Spinal cord (tissue), 9 donors: ENCODE measurements at regions not wholly inside any gene's neighbourhood (a gene's known extent, or its start where the extent isn't known, plus 50 kb on each side); places are given as distances from the start of the nearest gene placed in this dataset.
"Not testable (repeated sequence)": the region's sequence is repeated elsewhere in the genome, so short reads cannot be mapped to it uniquely, and the experiment has no call there.

Experiments
- DNase-seq, 6 donors: peaks; one replicate each; pipeline versions ENCODE4 v3.0.0 to v3.0.0-alpha.2; 2013 to 2015; ENCODE audit warnings: low spot score in 6 of 6, low read depth in 4 of 6
- H3K27ac ChIP-seq: one replicate; pipeline ENCODE4 v1.5.1; 2013; ENCODE audit warnings: low read depth, low read length, control low read depth
- H3K27me3 ChIP-seq: one replicate; pipeline ENCODE4 v1.6.1; 2013; ENCODE audit warnings: low read length; ENCODE audit not compliant: control insufficient read depth, insufficient read depth
- H3K36me3 ChIP-seq: one replicate; pipeline ENCODE4 v1.6.1; 2013; ENCODE audit warnings: low read length; ENCODE audit not compliant: control insufficient read depth, insufficient read depth
- H3K4me1 ChIP-seq: one replicate; pipeline ENCODE4 v1.6.1; 2013; ENCODE audit warnings: low read length; ENCODE audit not compliant: control insufficient read depth, insufficient read depth
- H3K4me3 ChIP-seq: one replicate; pipeline ENCODE4 v1.5.1; 2013; ENCODE audit warnings: low read depth, low read length, control low read depth
- H3K9me3 ChIP-seq: one replicate; pipeline ENCODE4 v1.6.1; 2013; ENCODE audit warnings: low read length; ENCODE audit not compliant: control insufficient read depth, insufficient read depth
- WGBS: methylation state at CpG from one replicate; pipeline ENCODE4 v1.1.5; 2013; ENCODE audit warnings: missing lambda C conversion rate; ENCODE audit not compliant: insufficient coverage; 5-methylcytosine and 5-hydroxymethylcytosine counted together
- donor health status: healthy.

DNA sequence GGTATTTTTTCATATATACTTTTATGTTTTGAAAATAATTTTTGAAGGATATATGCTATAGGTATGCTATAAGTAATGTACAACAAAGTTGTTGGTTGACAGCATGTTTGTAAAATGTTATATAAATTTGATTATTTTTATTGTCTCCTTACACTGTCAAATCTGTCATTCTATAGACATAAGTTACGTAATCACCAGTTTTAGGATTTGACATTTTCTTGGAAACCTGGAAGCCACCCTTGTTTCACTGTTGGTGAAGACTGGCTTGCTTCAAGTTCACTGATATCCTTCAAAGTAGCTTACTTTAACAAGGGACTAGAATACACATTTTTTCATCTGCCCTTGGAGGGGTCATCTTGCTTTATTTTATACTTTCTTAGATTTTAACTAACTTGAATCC is 1288.6 kb upstream of the EYS start:
- DNase-seq: no peak
- Histone ChIP-seq H3K27me3 (no peaks in the 10 kb centered on the region), H3K9me3 (no peaks in the 10 kb centered on the region), H3K27ac (no peak overlapping the region), H3K36me3 (no peaks in the 10 kb centered on the region), H3K4me3 (no peak overlapping the region), H3K4me1 (no peaks in the 10 kb centered on the region)
- WGBS: no CpG with 5 or more reads among the region's 1 CpG

DNA sequence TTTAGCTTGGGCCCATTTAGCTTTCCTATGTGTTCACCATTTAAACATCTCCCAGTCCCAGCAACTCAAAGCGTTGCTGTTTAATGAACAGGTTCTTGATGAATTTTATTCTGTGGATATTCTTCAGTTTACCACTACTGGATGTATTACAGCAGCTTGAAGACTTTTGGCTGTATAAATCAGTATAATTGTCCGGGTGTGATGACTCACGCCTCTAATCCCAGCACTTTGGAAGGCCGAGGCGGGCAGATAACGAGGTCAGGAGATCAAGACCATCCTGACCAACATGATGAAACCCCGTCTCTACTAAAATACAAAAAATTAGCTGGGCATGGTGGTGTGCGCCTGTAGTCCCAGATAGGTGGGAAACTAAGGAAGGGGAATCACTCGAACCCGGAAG is 1286.7 kb upstream of the EYS start:
- not testable (repeated sequence) for DNase-seq, H3K27me3 ChIP-seq
- WGBS: no CpG with 5 or more reads among the region's 10 CpGs

DNA sequence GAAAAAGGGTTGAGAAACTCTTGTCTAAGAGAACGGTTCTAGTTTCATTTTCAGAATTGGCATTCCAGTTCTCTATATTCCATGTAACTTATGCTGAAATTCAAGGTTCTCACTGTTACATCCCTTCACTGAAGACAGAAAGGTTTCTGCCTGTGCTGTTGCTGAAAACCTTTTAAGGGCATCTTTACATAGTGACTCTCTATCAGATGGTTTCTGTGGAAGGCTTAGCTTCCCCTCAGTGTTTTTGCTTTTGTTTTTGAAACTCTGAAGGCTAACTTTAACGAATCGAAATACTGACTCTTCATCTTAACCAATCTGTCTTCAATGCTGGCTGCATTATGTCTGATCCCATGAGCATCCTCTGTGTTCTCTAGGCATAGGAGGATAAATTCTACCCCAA is 1286.2 kb upstream of the EYS start:
- DNase-seq: no peak
- Histone ChIP-seq H3K27me3 (no peaks in the 10 kb centered on the region), H3K36me3 (no peaks in the 10 kb centered on the region), H3K4me3 (no peak overlapping the region), H3K27ac (no peak overlapping the region), H3K9me3 (peaks cover 4% of the 10 kb centered on the region), H3K4me1 (no peaks in the 10 kb centered on the region)
- no CpG with 5 or more reads among the region's 3 CpGs for WGBS

More for the DNA sequence above, 1286.7 kb upstream of the EYS start:
- not testable (repeated sequence) for H3K36me3 ChIP-seq, H3K4me1 ChIP-seq, H3K27ac ChIP-seq, H3K4me3 ChIP-seq, H3K9me3 ChIP-seq

DNA sequence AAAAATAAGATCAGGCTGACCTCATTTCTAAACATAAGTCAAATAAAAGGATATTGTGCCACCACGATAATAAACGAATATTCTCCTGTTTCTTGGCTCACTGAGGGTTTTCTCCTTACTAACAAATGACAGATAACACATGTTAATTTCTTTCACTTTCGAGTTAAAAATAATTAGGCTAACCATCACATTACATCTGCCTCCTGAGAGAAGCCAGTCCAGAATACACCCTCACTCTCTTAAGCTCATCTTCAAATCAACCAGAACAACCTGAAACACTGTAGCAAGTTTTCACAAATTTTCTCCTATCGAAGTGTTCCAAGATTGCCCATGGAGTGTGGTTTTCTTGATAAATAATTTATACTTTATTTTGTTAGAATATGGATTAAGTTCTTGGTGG is 1285.6 kb upstream of the EYS start:
- WGBS: 89% methylated on average over 3 of the region's 4 CpGs
- Histone ChIP-seq H3K4me1 (no peaks in the 10 kb centered on the region), H3K27me3 (no peaks in the 10 kb centered on the region), H3K9me3 (peaks cover 4% of the 10 kb centered on the region), H3K4me3 (no peak overlapping the region), H3K36me3 (no peaks in the 10 kb centered on the region), H3K27ac (no peak overlapping the region)
- DNase-seq: no peak

DNA sequence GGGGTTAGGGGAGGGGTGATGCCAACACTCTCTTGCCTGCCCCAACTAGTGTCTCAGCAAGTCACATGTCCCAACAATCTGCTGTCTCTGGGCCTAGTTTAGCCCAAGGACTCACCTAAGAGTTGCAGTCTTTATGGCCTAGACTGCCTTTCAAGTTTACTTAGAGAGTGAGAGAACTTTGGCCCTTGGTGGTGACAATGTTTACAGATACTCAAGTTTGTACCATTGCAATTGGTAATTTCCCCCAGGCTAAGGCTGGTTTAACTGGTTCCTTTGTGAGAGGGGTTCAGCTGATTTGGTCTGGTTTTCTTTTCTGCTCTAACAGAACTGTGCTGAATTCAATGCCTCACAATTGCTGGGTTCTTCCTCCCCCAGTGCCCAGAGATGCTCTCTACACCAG is 1279.9 kb upstream of the EYS start:
- H3K4me1 ChIP-seq: no peaks in the 10 kb centered on the region
- no peak for DNase-seq
- no peak overlapping the region for H3K4me3 ChIP-seq
- no peak overlapping the region for H3K27ac ChIP-seq
- H3K9me3 ChIP-seq: peaks cover 4% of the 10 kb centered on the region
- no peaks in the 10 kb centered on the region for H3K27me3 ChIP-seq
- H3K36me3 ChIP-seq: no peaks in the 10 kb centered on the region

DNA sequence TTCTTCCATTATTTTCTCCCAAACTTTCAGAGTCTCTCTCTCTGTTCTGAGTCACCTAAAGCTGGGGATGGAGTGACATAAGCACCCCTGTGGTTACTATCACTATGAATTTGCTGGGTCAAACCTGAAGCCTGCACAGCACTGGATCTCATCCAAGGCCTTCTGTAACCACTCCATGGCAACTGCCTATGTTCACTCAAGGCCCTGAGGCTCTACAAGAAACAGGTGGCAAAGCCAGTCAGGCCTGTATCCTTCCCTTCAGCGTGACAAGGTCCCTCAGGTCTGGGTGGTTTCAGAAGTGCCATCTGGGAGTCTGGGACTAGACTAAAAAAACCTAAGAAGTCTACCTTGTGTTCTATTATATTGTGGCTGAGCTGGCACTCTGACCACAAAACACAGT is 1278.8 kb upstream of the EYS start:
- whole genome bisulfite sequencing: 100% methylated on average over 1 of the region's 1 CpG
- no peak for DNase-seq
- no peaks in the 10 kb centered on the region for H3K36me3 ChIP-seq
- peaks cover 4% of the 10 kb centered on the region for H3K9me3 ChIP-seq
- no peak overlapping the region for H3K27ac ChIP-seq
- no peaks in the 10 kb centered on the region for H3K27me3 ChIP-seq
- no peaks in the 10 kb centered on the region for H3K4me1 ChIP-seq
- H3K4me3 ChIP-seq: no peak overlapping the region

DNA sequence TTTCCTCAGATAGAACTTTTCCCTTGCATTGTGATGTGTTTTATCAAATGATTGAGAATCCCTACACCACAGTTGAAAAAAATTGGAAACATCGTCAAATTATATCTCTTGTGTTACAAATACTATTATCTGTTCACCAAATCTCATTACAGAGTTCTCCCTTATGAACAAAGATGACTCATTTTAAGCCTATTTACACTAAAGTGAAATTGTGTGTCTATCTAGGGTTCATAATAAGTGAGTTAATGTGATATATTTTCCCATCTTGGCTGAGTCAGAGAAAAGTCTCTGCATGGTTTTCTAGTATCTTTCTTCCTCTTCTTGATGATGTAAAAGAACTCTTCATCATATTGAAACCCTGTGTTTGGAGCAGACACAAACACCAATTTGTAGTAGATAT is 1263.3 kb upstream of the EYS start:
- H3K27ac ChIP-seq: no peak overlapping the region
- no peaks in the 10 kb centered on the region for H3K4me1 ChIP-seq
- H3K36me3 ChIP-seq: no peaks in the 10 kb centered on the region
- H3K4me3 ChIP-seq: no peak overlapping the region
- WGBS: no CpG with 5 or more reads among the region's 1 CpG
- no peaks in the 10 kb centered on the region for H3K27me3 ChIP-seq
- DNase-seq: no peak
- no peaks in the 10 kb centered on the region for H3K9me3 ChIP-seq

DNA sequence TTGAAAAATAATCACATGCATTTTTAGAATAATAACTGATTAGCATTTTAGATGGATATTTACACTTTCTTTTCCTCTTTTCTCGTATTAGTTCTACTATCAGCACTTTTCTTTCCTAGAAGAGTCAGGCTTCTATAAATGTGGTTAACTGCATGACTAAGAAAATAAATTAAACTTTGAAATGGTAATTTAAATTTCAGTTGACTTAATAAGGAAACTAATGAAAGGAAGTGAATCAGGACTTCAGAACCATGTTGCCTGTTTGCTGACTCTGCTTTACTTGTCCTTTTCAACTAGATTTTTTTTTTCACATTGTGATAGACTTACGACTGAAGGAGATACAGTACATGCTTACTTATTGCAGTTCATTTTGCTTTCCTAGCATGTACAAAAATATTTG is 1258.2 kb upstream of the EYS start:
- no CpG with 5 or more reads among the region's 2 CpGs for WGBS
- H3K27me3 ChIP-seq: no peaks in the 10 kb centered on the region
- no peak for DNase-seq
- H3K36me3 ChIP-seq: no peaks in the 10 kb centered on the region
- H3K4me1 ChIP-seq: no peaks in the 10 kb centered on the region
- no peak overlapping the region for H3K27ac ChIP-seq
- no peaks in the 10 kb centered on the region for H3K9me3 ChIP-seq
- no peak overlapping the region for H3K4me3 ChIP-seq

DNA sequence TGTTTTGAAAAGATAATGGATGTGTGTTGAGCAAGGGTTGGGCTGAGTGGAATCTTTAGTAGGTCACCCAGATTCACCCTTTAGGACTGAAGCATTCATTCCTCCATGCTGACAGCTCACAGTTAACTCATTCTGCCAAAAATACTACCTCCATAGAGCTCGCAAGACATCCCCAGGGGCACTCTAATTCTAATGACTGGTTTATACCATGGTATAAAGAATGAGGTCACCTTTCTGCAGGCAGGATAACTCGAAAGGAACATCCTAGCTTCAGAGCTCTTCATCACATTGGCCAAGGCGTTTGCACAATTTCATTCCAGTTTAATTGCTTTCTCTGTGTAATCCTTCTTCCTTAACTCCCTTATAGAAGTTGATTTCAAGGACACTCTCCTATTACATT is 1257.2 kb upstream of the EYS start:
- DNase-seq: peak in 1 of 6 donors; percentile 12
- no peaks in the 10 kb centered on the region for H3K27me3 ChIP-seq
- H3K9me3 ChIP-seq: no peaks in the 10 kb centered on the region
- no peaks in the 10 kb centered on the region for H3K4me1 ChIP-seq
- no CpG with 5 or more reads among the region's 3 CpGs for WGBS
- no peak overlapping the region for H3K4me3 ChIP-seq
- no peak overlapping the region for H3K27ac ChIP-seq
- no peaks in the 10 kb centered on the region for H3K36me3 ChIP-seq

DNA sequence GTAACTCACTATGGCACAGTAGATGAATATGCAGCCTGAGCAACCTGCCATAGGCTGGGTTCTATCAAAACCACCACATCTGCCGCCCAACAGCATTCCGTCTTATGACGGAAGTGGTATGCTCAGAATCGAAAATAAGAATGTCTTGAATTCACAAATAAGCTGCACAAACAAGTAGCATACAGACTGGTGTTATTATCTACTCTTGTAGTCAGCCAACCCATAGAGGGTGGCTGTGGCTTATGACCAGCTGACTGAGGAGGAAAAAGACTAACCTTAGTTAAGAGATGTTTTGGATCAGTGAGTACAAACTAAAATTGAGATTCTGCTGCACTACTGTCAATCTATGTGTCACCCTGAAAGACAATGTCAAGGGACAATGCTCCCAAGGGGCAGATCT is 1255.1 kb upstream of the EYS start:
- no peak overlapping the region for H3K27ac ChIP-seq
- no CpG with 5 or more reads among the region's 4 CpGs for WGBS
- no peak for DNase-seq
- no peaks in the 10 kb centered on the region for H3K4me1 ChIP-seq
- no peaks in the 10 kb centered on the region for H3K27me3 ChIP-seq
- H3K4me3 ChIP-seq: no peak overlapping the region
- no peaks in the 10 kb centered on the region for H3K36me3 ChIP-seq
- H3K9me3 ChIP-seq: no peaks in the 10 kb centered on the region

DNA sequence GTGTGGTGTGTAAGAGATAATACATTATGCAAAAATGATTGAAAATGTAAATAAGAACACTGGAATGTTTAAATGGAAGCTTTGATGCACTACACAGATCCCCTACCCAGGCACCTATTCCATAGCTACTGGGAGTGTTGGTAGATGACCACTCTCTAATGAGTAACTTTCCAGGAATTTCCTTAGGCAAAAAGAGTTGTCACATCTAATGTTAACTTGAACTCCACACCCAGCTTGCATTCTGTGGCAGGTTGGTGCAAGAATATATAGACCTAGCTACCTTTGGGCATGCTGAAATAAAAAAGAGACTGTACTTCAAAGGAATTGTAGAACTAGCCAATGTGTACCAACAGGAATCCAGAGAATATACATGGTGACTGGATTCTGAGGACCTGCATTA is 1254.2 kb upstream of the EYS start:
- H3K36me3 ChIP-seq: no peaks in the 10 kb centered on the region
- H3K27me3 ChIP-seq: no peaks in the 10 kb centered on the region
- H3K9me3 ChIP-seq: no peaks in the 10 kb centered on the region
- no peak for DNase-seq
- no peaks in the 10 kb centered on the region for H3K4me1 ChIP-seq
- no peak overlapping the region for H3K27ac ChIP-seq
- H3K4me3 ChIP-seq: no peak overlapping the region
